ENCODE measurements at regions not wholly inside any gene's neighbourhood (a gene's known extent, or its start where the extent isn't known, plus 50 kb on each side); places are given as distances from the start of the nearest gene placed in this dataset.
A peak's percentile ranks its signal among the peaks of the same experiment; 100 is the strongest.
"Not testable (repeated sequence)": the region's sequence is repeated elsewhere in the genome, so short reads cannot be mapped to it uniquely, and the experiment has no call there.

GRCh38 chr6:145148776-145149175, 586.5 kb downstream of the EPM2A start:
- DNase-seq (ENCODE audit: extremely low read depth in 1 of 11, low read depth in 9 of 11, low spot score in 4 of 11) = no peak

GRCh38 chr6:145151624-145152023, 583.7 kb downstream of the EPM2A start:
- DNase-seq (ENCODE audit: extremely low read depth in 1 of 11, low read depth in 9 of 11, low spot score in 4 of 11) = peak in 1 of 11 donors; percentile 4

GRCh38 chr6:145153495-145153894, 581.8 kb downstream of the EPM2A start:
- DNase-seq (ENCODE audit: extremely low read depth in 1 of 11, low read depth in 9 of 11, low spot score in 4 of 11) = no peak

- no peak for DNase-seq (ENCODE audit: extremely low read depth in 1 of 11, low read depth in 9 of 11, low spot score in 4 of 11)
Observed at GRCh38 chr6:145155411-145155810, 579.9 kb downstream of the EPM2A start.

- DNase-seq (ENCODE audit: extremely low read depth in 1 of 11, low read depth in 9 of 11, low spot score in 4 of 11) = no peak
Observed at GRCh38 chr6:145155873-145156782, 579.2 kb downstream of the EPM2A start.

- DNase-seq (ENCODE audit: extremely low read depth in 1 of 11, low read depth in 9 of 11, low spot score in 4 of 11) = not testable (repeated sequence)
Observed at GRCh38 chr6:145158636-145159035, 576.7 kb downstream of the EPM2A start.

- DNase-seq (ENCODE audit: extremely low read depth in 1 of 11, low read depth in 9 of 11, low spot score in 4 of 11) = no peak
Observed at GRCh38 chr6:145159921-145160320, 575.4 kb downstream of the EPM2A start.

GRCh38 chr6:145161501-145161900, 573.8 kb downstream of the EPM2A start:
- no peak for DNase-seq (ENCODE audit: extremely low read depth in 1 of 11, low read depth in 9 of 11, low spot score in 4 of 11)

- DNase-seq (ENCODE audit: extremely low read depth in 1 of 11, low read depth in 9 of 11, low spot score in 4 of 11) = no peak
Observed at GRCh38 chr6:145169726-145170224, 565.5 kb downstream of the EPM2A start.

GRCh38 chr6:145175470-145175869, 559.9 kb downstream of the EPM2A start:
- no peak for DNase-seq (ENCODE audit: extremely low read depth in 1 of 11, low read depth in 9 of 11, low spot score in 4 of 11)

- DNase-seq (ENCODE audit: extremely low read depth in 1 of 11, low read depth in 9 of 11, low spot score in 4 of 11) = no peak
Observed at GRCh38 chr6:145178391-145178790, 556.9 kb downstream of the EPM2A start.

- DNase-seq (ENCODE audit: extremely low read depth in 1 of 11, low read depth in 9 of 11, low spot score in 4 of 11) = no peak
Observed at GRCh38 chr6:145187491-145188206, 547.7 kb downstream of the EPM2A start.

- DNase-seq (ENCODE audit: extremely low read depth in 1 of 11, low read depth in 9 of 11, low spot score in 4 of 11) = no peak
Observed at GRCh38 chr6:145189836-145190235, 545.5 kb downstream of the EPM2A start.

GRCh38 chr6:145194389-145194788, 540.9 kb downstream of the EPM2A start:
- DNase-seq (ENCODE audit: extremely low read depth in 1 of 11, low read depth in 9 of 11, low spot score in 4 of 11) = no peak

- DNase-seq (ENCODE audit: extremely low read depth in 1 of 11, low read depth in 9 of 11, low spot score in 4 of 11) = no peak
Observed at GRCh38 chr6:145199961-145200360, 535.4 kb downstream of the EPM2A start.

- DNase-seq (ENCODE audit: extremely low read depth in 1 of 11, low read depth in 9 of 11, low spot score in 4 of 11) = no peak
Observed at GRCh38 chr6:145204301-145204700, 531.0 kb downstream of the EPM2A start.

- no peak for DNase-seq (ENCODE audit: extremely low read depth in 1 of 11, low read depth in 9 of 11, low spot score in 4 of 11)
Observed at GRCh38 chr6:145206247-145206907, 528.9 kb downstream of the EPM2A start.

- no peak for DNase-seq (ENCODE audit: extremely low read depth in 1 of 11, low read depth in 9 of 11, low spot score in 4 of 11)
Observed at GRCh38 chr6:145208474-145208873, 526.8 kb downstream of the EPM2A start.

GRCh38 chr6:145209272-145209671, 526.0 kb downstream of the EPM2A start:
- DNase-seq (ENCODE audit: extremely low read depth in 1 of 11, low read depth in 9 of 11, low spot score in 4 of 11) = peak in 1 of 11 donors; percentile 25

- DNase-seq (ENCODE audit: extremely low read depth in 1 of 11, low read depth in 9 of 11, low spot score in 4 of 11) = peak in 4 of 11 donors; percentile 11 to 42 (median 23)
Observed at GRCh38 chr6:145212813-145213212, 522.5 kb downstream of the EPM2A start.

Measured in renal cortex interstitium (tissue), 11 donors.